GM12878 (cell line): ENCODE measurements at regions not wholly inside any gene's neighbourhood (a gene's known extent, or its start where the extent isn't known, plus 50 kb on each side); places are given as distances from the start of the nearest gene placed in this dataset.

ENCODE experiments used
- ATF2 ChIP-seq: IDR thresholded peaks from 2 replicates; pipeline ENCODE4 v1.6.1; 2012; ENCODE audit warnings: low read length, inconsistent platforms
- CBFB ChIP-seq: IDR thresholded peaks from 2 replicates; pipeline ENCODE4 v1.6.1; 2016; ENCODE audit warnings: antibody characterized with exemption, low read depth
- FOS ChIP-seq: IDR thresholded peaks from 3 replicates; pipeline ENCODE4 v1.6.1; 2011; ENCODE audit warnings: borderline replicate concordance; ENCODE audit not compliant: insufficient read length; ENCODE audit errors: extremely low read depth
- MAX ChIP-seq: IDR thresholded peaks from 2 replicates; pipeline ENCODE4 v1.6.1; 2012; ENCODE audit warnings: low read depth, low read length, improper control_type of control experiment
- NRF1 ChIP-seq: conservative IDR thresholded peaks from 2 replicates; pipeline ENCODE4 v1.6.1; 2011; ENCODE audit warnings: mild to moderate bottlenecking, low read depth, low read length, improper control_type of control experiment
- POLR2AphosphoS5 ChIP-seq: IDR thresholded peaks from 2 replicates; pipeline ENCODE4 v1.6.1; 2011; ENCODE audit warnings: mild to moderate bottlenecking, low read length, inconsistent platforms
- RAD21 ChIP-seq: IDR thresholded peaks from 2 replicates; pipeline ENCODE4 v1.6.1; 2011; ENCODE audit warnings: mild to moderate bottlenecking, low read depth, low read length, moderate library complexity; ENCODE audit not compliant: insufficient read depth
- ZBTB4 ChIP-seq: fragments of 450-650 bp; formaldehyde crosslinking; IDR thresholded peaks from 2 replicates; pipeline ENCODE4 v1.4.0; 2022; ENCODE audit warnings: mild to moderate bottlenecking, moderate library complexity
- TF ChIP-seq, protein P1 (sequence below), 3 experiments: IDR thresholded peaks in 2 of 3; conservative IDR thresholded peaks in 1 of 3; 2 replicates each; pipeline ENCODE4 v1.5.1; 2011; ENCODE audit warnings: low read depth in 3 of 3, low read length in 3 of 3, mild to moderate bottlenecking in 3 of 3, control low read depth in 2 of 3, moderate library complexity in 2 of 3, inconsistent platforms in 1 of 3, mixed read lengths in 1 of 3; ENCODE audit not compliant: control insufficient read depth in 2 of 3, insufficient read depth in 1 of 3; ENCODE audit errors: extremely low read depth in 1 of 3

DNA sequence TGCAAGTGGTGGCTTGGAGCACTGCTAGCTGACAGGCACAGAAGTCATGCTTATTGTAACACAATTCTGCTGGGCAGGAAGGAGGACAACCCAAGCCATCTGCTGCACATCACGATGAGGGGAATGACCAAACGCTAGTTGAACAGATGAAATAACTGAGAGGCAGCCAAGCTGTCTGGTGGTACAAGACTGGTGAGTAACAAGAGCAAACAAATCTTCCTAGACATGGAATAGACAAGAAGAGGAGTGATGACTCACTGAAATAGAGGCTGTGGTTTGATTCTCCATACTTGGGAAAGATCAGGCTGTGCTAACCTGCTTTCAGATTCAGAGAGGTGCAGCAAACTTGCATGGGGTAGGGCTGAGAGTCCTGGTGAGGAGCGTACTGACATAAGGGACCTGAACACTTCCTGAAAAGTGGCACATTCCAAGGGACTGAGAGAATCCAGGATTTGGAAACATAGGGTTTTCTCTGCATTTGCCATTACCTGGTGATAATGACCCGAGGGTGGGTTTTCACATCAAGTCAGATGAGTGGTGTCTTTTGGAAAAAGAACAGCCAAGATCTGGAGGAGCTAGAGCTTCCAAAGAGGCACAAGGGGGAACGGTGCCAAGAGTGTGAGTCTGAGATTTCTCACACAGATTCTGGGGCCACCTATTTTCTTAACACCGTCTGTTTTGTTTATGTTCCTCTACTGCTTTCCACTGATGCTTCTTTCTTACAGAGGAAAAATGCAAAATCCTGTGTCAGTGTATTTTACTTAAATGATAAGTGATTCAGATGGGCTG, 60.0 kb downstream of the PRL start:
- TF ChIP-seq MAX: no peak
- TF ChIP-seq FOS: no peak
- no peak for TF ChIP-seq ATF2
- no peak for TF ChIP-seq CBFB
- no peak for TF ChIP-seq ZBTB4 (CRISPR knock-in tag)
- TF ChIP-seq POLR2AphosphoS5: no peak
- TF ChIP-seq RAD21: no peak
- no peak for TF ChIP-seq NRF1
- TF ChIP-seq, protein P1, sequence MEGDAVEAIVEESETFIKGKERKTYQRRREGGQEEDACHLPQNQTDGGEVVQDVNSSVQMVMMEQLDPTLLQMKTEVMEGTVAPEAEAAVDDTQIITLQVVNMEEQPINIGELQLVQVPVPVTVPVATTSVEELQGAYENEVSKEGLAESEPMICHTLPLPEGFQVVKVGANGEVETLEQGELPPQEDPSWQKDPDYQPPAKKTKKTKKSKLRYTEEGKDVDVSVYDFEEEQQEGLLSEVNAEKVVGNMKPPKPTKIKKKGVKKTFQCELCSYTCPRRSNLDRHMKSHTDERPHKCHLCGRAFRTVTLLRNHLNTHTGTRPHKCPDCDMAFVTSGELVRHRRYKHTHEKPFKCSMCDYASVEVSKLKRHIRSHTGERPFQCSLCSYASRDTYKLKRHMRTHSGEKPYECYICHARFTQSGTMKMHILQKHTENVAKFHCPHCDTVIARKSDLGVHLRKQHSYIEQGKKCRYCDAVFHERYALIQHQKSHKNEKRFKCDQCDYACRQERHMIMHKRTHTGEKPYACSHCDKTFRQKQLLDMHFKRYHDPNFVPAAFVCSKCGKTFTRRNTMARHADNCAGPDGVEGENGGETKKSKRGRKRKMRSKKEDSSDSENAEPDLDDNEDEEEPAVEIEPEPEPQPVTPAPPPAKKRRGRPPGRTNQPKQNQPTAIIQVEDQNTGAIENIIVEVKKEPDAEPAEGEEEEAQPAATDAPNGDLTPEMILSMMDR (IDR thresholded peaks at IDR 0.05 in 2 of 3, conservative IDR thresholded peaks at IDR 0.05 in 1 of 3; ENCODE audit: control insufficient read depth in 2 of 3, extremely low read depth in 1 of 3, insufficient read depth in 1 of 3, low read depth in 3 of 3, low read length in 3 of 3): no peak
